ENCODE measurements at regions not wholly inside any gene's neighbourhood (a gene's known extent, or its start where the extent isn't known, plus 50 kb on each side); places are given as distances from the start of the nearest gene placed in this dataset.

DNA sequence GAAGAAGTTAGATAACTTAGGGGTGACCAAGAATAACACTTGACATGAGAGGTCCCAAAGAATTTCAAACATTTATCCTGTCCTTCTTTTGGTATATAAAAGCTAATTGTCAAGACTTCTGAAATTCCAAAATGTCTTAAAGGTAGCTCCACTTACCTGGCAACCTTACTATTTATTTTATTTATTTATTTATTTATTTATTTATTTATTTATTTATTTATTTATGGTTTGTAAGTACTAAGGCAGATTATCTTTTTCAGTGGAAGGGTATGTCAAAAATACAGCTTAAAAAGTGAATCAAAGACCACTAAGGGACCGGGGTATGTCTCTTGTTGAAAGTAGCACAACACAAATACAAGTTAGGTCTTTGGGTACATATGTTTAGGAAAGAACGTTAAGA, 620.8 kb upstream of the B3GALT2 start:
- H3K9me3 Mint-ChIP-seq, result no peaks in the 10 kb centered on the region
- H3K4me2 ChIP-seq, result no peak overlapping the region

DNA sequence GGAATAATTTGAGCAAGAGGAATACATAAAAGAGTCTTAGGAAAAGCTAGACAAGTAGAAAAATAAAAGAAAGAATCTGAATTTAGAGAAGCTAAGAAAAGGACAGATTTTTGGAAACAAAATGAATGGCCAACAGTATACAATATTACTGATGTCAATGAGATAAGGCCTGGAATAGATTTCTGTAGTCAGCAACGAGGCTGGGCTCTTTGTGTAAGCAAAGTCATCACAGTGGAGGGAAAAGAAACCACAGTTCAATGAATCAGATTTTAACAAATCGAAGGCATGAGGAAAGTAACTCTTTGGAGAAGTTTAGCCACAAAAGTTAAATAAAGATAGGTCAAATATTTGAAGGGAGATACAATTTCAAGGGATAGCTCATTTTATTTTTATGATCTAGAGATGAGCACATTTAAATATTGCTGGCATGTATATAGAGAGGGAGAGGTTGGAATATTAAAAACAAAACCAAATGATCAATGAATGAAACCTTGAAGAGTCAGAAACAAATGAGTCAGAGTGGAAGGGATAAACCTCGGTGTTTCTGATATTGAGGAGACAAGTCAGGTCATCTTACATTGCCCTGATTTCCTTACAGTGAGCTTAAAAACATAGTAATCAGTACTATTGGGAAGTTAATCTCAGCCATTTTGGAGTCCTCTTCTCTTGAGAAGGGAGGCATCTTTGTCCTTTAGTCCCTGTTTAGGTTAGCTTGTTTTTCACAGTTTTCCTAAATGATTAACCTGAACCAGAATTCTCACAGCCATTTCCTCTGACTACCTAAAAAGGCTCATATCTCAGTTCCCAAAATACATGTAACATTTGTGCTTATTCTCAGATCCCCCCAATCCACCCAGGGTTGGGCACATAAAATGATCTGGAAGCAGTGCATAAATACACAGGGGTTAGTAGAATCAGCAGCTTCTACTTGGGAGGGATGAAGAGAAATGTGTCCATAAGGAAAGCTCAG, 620.0 kb upstream of the B3GALT2 start:
- H3K27me3 Mint-ChIP-seq (ENCODE audit: insufficient read depth, low read depth), result no peaks in the 10 kb centered on the region
- H3K4me3 Mint-ChIP-seq, result no peak overlapping the region
- H2AFZ ChIP-seq (replicated peaks), result no peak overlapping the region

More for the DNA sequence above, 620.8 kb upstream of the B3GALT2 start:
- H3K27me3 ChIP-seq, result no peaks in the 10 kb centered on the region
- no peaks in the 10 kb centered on the region for H3F3A ChIP-seq (ENCODE audit: low read depth)
- no peak overlapping the region for H2AFZ ChIP-seq (replicated peaks)
- TF ChIP-seq EZH2phosphoT487 (IDR thresholded peaks at IDR 0.05) (no peak), EZH2 (IDR thresholded peaks at IDR 0.05) (no peak)
- TF ChIP-seq, protein P1, sequence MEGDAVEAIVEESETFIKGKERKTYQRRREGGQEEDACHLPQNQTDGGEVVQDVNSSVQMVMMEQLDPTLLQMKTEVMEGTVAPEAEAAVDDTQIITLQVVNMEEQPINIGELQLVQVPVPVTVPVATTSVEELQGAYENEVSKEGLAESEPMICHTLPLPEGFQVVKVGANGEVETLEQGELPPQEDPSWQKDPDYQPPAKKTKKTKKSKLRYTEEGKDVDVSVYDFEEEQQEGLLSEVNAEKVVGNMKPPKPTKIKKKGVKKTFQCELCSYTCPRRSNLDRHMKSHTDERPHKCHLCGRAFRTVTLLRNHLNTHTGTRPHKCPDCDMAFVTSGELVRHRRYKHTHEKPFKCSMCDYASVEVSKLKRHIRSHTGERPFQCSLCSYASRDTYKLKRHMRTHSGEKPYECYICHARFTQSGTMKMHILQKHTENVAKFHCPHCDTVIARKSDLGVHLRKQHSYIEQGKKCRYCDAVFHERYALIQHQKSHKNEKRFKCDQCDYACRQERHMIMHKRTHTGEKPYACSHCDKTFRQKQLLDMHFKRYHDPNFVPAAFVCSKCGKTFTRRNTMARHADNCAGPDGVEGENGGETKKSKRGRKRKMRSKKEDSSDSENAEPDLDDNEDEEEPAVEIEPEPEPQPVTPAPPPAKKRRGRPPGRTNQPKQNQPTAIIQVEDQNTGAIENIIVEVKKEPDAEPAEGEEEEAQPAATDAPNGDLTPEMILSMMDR (IDR thresholded peaks at IDR 0.05), result no peak
- H3K27ac Mint-ChIP-seq, result no peak overlapping the region
- H3K9me3 ChIP-seq (ENCODE audit: low read depth), result no peaks in the 10 kb centered on the region
- H3K4me1 ChIP-seq, result no peaks in the 10 kb centered on the region
- H3K9ac ChIP-seq, result no peak overlapping the region
- no peaks in the 10 kb centered on the region for H3K27me3 Mint-ChIP-seq (ENCODE audit: insufficient read depth, low read depth)
- H3K4me3 ChIP-seq, result no peak overlapping the region
- no peak for DNase-seq (ENCODE audit: low spot score)
- H3K36me3 ChIP-seq, result no peaks in the 10 kb centered on the region
- no peaks in the 10 kb centered on the region for H4K20me1 ChIP-seq (ENCODE audit: low read depth)
- no peaks in the 10 kb centered on the region for H3K36me3 Mint-ChIP-seq
- H3K4me1 Mint-ChIP-seq, result no peaks in the 10 kb centered on the region
- no peak overlapping the region for H3K27ac ChIP-seq
- no peak overlapping the region for H3K4me3 Mint-ChIP-seq
- H3K79me2 ChIP-seq (ENCODE audit: low read depth), result no peaks in the 10 kb centered on the region

DNA sequence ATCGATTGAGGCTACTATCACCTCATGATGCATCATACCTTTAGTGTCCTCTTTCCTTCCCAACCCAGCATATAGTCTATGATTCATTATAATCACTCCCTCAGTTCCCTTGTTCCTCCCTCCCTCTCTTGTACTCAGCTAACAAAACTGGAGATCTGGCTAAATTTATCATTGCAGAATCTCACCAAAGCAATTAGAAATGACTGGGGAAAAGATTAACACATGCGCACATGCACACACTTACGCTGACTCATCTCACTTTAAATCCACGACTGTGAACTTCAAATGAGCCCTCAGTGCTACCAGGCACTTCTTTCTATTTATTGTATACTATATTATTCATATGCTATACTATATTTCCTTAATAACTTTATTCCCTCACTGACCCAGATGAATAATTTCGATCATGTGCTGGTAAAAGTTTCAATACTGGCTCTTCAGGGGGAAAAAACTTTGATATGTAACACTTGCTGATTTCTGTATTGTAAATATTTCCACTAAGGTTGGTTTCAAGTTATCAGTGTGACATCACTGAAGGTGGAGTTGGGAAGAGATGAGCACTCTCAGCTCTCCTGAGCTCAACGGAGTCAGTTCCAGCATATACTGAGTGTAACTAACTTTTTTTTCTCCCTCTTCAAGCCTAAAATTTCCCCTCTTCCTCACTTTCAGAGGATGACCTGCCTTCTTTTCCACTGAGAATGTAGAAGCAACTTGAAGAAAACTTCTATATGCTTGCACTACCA, 613.7 kb upstream of the B3GALT2 start:
- H3K4me3 ChIP-seq, result no peak overlapping the region
- H3K9me3 Mint-ChIP-seq, result no peaks in the 10 kb centered on the region
- no peak overlapping the region for H3K9ac ChIP-seq
- no peak overlapping the region for H3K4me2 ChIP-seq
- no peaks in the 10 kb centered on the region for H3K4me1 ChIP-seq
- DNase-seq (ENCODE audit: low spot score), result no peak
- no peak overlapping the region for H3K27ac ChIP-seq
- H3K27ac Mint-ChIP-seq, result no peak overlapping the region
- H3K36me3 ChIP-seq, result no peaks in the 10 kb centered on the region
- no peaks in the 10 kb centered on the region for H3K9me3 ChIP-seq (ENCODE audit: low read depth)
- H3K4me3 Mint-ChIP-seq, result no peak overlapping the region
- no peaks in the 10 kb centered on the region for H3K36me3 Mint-ChIP-seq
- H3F3A ChIP-seq (ENCODE audit: low read depth), result no peaks in the 10 kb centered on the region
- H3K79me2 ChIP-seq (ENCODE audit: low read depth), result no peaks in the 10 kb centered on the region
- no peaks in the 10 kb centered on the region for H3K4me1 Mint-ChIP-seq
- H3K27me3 Mint-ChIP-seq (ENCODE audit: insufficient read depth, low read depth), result peaks cover 2% of the 10 kb centered on the region
- no peaks in the 10 kb centered on the region for H3K27me3 ChIP-seq
- TF ChIP-seq EZH2phosphoT487 (IDR thresholded peaks at IDR 0.05), result no peak
- H2AFZ ChIP-seq (replicated peaks), result no peak overlapping the region
- H4K20me1 ChIP-seq (ENCODE audit: low read depth), result no peaks in the 10 kb centered on the region

More for the DNA sequence above, 620.0 kb upstream of the B3GALT2 start:
- no peak overlapping the region for H3K27ac ChIP-seq
- H3K4me1 ChIP-seq, result no peaks in the 10 kb centered on the region
- no peaks in the 10 kb centered on the region for H3K27me3 ChIP-seq
- Mint-ChIP-seq H3K9me3 (no peaks in the 10 kb centered on the region), H3K27ac (no peak overlapping the region), H3K36me3 (no peaks in the 10 kb centered on the region), H3K4me1 (no peaks in the 10 kb centered on the region)
- no peak overlapping the region for H3K4me2 ChIP-seq
- no peak for DNase-seq (ENCODE audit: low spot score)
- no peak overlapping the region for H3K4me3 ChIP-seq
- H3K79me2 ChIP-seq (ENCODE audit: low read depth), result no peaks in the 10 kb centered on the region
- TF ChIP-seq, protein P1 (IDR thresholded peaks at IDR 0.05), result no peak
- TF ChIP-seq EZH2phosphoT487 (IDR thresholded peaks at IDR 0.05) (no peak), EZH2 (IDR thresholded peaks at IDR 0.05) (no peak)
- H3K9ac ChIP-seq, result no peak overlapping the region
- no peaks in the 10 kb centered on the region for H3K9me3 ChIP-seq (ENCODE audit: low read depth)
- H4K20me1 ChIP-seq (ENCODE audit: low read depth), result no peaks in the 10 kb centered on the region
- H3K36me3 ChIP-seq, result no peaks in the 10 kb centered on the region
- no peaks in the 10 kb centered on the region for H3F3A ChIP-seq (ENCODE audit: low read depth)

All from neural progenitor cell (in vitro differentiated cells).